ENCODE measurements at regions not wholly inside any gene's neighbourhood (a gene's known extent, or its start where the extent isn't known, plus 50 kb on each side); places are given as distances from the start of the nearest gene placed in this dataset.

DNA sequence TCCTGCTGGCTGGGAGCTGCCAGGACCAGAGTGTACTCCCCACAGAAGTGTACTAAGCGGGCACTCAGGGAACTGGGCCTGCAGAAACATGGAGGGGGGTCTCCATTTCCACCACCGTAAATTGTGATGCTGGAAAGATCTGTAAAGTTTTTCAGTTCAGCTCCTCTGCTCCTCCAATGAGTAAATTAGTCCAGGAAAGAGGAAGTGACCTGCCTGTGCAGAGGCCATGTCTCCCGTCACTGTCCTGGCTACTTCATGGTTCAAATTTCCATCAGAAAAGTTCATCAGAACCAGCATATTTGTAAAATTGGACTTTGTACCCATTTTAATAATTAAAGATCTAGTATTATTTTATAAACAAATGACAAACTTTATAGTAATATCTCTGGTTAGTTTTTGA, 226.7 kb upstream of the THBS1 start:
- Histone ChIP-seq H3K9me2 (ENCODE audit: low read depth, low read length) (no peaks in the 10 kb centered on the region), H4K20me1 (ENCODE audit: insufficient read depth, low read length) (no peaks in the 10 kb centered on the region), H3K79me2 (ENCODE audit: insufficient read depth, low read length) (no peaks in the 10 kb centered on the region), H3K36me3 (ENCODE audit: insufficient read depth, low read length) (no peaks in the 10 kb centered on the region), H3K4me3 (ENCODE audit: low read depth, low read length, poor library complexity, severe bottlenecking) (no peak overlapping the region), H3K4me2 (ENCODE audit: low read length) (no peak overlapping the region), H3K27ac (ENCODE audit: low read depth, low read length, poor library complexity, severe bottlenecking) (no peak overlapping the region), H3K9ac (ENCODE audit: low read length) (no peak overlapping the region), H3K9me3 (ENCODE audit: low read length) (no peaks in the 10 kb centered on the region), H2AFZ (ENCODE audit: low read length) (no peak overlapping the region), H3K4me1 (ENCODE audit: insufficient read depth, low read length, severe bottlenecking) (no peaks in the 10 kb centered on the region), H3F3A (ENCODE audit: insufficient read depth, low read length) (no peaks in the 10 kb centered on the region), H3K27me3 (ENCODE audit: insufficient read depth, low read length) (no peaks in the 10 kb centered on the region)
- TF ChIP-seq, protein P1, sequence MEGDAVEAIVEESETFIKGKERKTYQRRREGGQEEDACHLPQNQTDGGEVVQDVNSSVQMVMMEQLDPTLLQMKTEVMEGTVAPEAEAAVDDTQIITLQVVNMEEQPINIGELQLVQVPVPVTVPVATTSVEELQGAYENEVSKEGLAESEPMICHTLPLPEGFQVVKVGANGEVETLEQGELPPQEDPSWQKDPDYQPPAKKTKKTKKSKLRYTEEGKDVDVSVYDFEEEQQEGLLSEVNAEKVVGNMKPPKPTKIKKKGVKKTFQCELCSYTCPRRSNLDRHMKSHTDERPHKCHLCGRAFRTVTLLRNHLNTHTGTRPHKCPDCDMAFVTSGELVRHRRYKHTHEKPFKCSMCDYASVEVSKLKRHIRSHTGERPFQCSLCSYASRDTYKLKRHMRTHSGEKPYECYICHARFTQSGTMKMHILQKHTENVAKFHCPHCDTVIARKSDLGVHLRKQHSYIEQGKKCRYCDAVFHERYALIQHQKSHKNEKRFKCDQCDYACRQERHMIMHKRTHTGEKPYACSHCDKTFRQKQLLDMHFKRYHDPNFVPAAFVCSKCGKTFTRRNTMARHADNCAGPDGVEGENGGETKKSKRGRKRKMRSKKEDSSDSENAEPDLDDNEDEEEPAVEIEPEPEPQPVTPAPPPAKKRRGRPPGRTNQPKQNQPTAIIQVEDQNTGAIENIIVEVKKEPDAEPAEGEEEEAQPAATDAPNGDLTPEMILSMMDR (IDR thresholded peaks at IDR 0.05; ENCODE audit: low read length): no peak
- TF ChIP-seq EZH2 (IDR thresholded peaks at IDR 0.05; ENCODE audit: borderline replicate concordance, low read length): no peak

DNA sequence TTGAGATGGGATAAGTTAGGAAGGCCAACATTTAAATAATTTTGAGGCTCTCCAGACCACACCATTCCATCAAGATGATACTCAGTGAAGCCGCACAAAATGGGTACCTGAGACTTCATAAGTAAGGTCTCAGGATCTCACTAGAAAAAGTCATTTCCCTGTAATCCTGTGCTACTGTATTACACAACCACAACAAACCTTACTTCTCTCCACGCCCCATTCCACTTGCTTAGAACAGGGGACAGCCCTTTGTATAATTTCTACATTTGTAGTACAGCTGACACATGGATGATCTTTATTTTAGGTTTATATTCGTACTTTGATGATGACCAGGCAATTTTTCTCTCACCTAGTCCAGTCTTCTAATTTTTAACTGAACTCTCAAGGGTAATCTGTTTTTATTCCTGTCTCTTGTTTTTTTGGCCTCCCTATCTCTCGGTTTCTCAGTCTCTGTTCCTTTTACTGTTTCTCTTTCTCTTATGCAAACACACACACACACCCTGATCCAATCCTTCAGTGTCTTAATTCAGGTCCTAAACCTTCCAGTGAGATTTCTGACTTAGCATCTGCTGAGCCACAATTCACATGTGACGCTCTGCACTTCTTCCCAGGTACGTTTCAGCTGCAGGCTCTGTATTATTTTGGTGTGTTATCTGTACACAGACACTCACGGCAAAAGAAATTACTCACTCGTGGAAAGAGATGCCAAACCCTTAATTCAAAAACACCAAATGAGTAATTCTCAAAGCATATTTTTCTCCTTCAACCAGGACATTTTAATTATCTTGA, 223.2 kb upstream of the THBS1 start:
- Histone ChIP-seq H3K9me3 (ENCODE audit: low read length) (no peaks in the 10 kb centered on the region), H3K27me3 (ENCODE audit: insufficient read depth, low read length) (no peaks in the 10 kb centered on the region), H3K27ac (ENCODE audit: low read depth, low read length, poor library complexity, severe bottlenecking) (no peak overlapping the region), H3K4me3 (ENCODE audit: low read depth, low read length, poor library complexity, severe bottlenecking) (no peak overlapping the region), H3K36me3 (ENCODE audit: insufficient read depth, low read length) (no peaks in the 10 kb centered on the region), H3K79me2 (ENCODE audit: insufficient read depth, low read length) (no peaks in the 10 kb centered on the region), H3K4me1 (ENCODE audit: insufficient read depth, low read length, severe bottlenecking) (no peaks in the 10 kb centered on the region), H3K4me2 (ENCODE audit: low read length) (no peak overlapping the region), H3F3A (ENCODE audit: insufficient read depth, low read length) (no peaks in the 10 kb centered on the region), H4K20me1 (ENCODE audit: insufficient read depth, low read length) (no peaks in the 10 kb centered on the region), H3K9ac (ENCODE audit: low read length) (no peak overlapping the region), H3K9me2 (ENCODE audit: low read depth, low read length) (no peaks in the 10 kb centered on the region), H2AFZ (ENCODE audit: low read length) (no peak overlapping the region)
- no peak for TF ChIP-seq EZH2 (IDR thresholded peaks at IDR 0.05; ENCODE audit: borderline replicate concordance, low read length)
- TF ChIP-seq, protein P1 (IDR thresholded peaks at IDR 0.05; ENCODE audit: low read length): no peak

DNA sequence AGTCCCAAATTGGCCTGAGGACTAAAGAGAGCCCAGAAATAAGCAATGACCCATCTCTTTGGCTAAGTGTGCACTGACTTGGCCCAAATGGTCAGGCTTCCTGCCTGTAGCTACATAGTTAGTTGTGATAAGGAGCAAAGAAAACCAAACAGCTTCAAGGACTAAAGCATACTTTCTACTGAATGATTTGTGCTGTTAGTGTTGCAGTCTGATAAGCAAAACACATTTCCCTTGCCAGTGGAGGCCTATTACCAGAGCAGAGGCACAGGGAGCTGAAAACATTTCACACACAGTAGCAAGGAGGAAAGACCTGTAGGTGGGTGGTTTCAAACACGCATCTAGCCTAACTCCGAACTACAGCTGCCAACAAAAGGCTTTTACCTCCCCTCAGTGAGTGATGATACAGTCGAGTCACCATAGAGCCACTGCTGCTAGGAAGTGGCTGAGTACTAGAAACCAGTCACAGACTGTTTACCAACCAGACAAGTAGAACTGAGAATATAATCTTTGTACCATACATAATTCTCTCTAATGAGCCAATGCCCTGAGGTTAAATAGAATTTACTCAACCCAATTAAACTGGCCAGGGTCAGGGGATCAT, 222.3 kb upstream of the THBS1 start:
- H3K4me1 ChIP-seq (ENCODE audit: insufficient read depth, low read length, severe bottlenecking): no peaks in the 10 kb centered on the region
- H3K4me3 ChIP-seq (ENCODE audit: low read depth, low read length, poor library complexity, severe bottlenecking): no peak overlapping the region
- no peak overlapping the region for H2AFZ ChIP-seq (ENCODE audit: low read length)
- no peak overlapping the region for H3K27ac ChIP-seq (ENCODE audit: low read depth, low read length, poor library complexity, severe bottlenecking)
- H3K9me3 ChIP-seq (ENCODE audit: low read length): no peaks in the 10 kb centered on the region
- TF ChIP-seq, protein P1 (IDR thresholded peaks at IDR 0.05; ENCODE audit: low read length): no peak
- TF ChIP-seq EZH2 (IDR thresholded peaks at IDR 0.05; ENCODE audit: borderline replicate concordance, low read length): no peak
- no peaks in the 10 kb centered on the region for H3K79me2 ChIP-seq (ENCODE audit: insufficient read depth, low read length)
- H3K27me3 ChIP-seq (ENCODE audit: insufficient read depth, low read length): no peaks in the 10 kb centered on the region
- no peaks in the 10 kb centered on the region for H3K36me3 ChIP-seq (ENCODE audit: insufficient read depth, low read length)
- H3K9me2 ChIP-seq (ENCODE audit: low read depth, low read length): no peaks in the 10 kb centered on the region
- H4K20me1 ChIP-seq (ENCODE audit: insufficient read depth, low read length): no peaks in the 10 kb centered on the region
- H3F3A ChIP-seq (ENCODE audit: insufficient read depth, low read length): no peaks in the 10 kb centered on the region
- H3K9ac ChIP-seq (ENCODE audit: low read length): no peak overlapping the region
- no peak overlapping the region for H3K4me2 ChIP-seq (ENCODE audit: low read length)
